Neural crest cell (in vitro differentiated cells): ENCODE measurements at regions not wholly inside any gene's neighbourhood (a gene's known extent, or its start where the extent isn't known, plus 50 kb on each side); places are given as distances from the start of the nearest gene placed in this dataset.

Experiments used
- DNase-seq: peaks from one replicate; pipeline ENCODE4 v3.0.0; 2021; ENCODE audit warnings: low read depth, mixed read lengths, low spot score
- H3K27ac Mint-ChIP-seq: one replicate; pipeline ENCODE4 v1.8.0; 2021; ENCODE audit warnings: mild to moderate bottlenecking, mixed read lengths; ENCODE audit not compliant: unreplicated experiment
- H3K27me3 Mint-ChIP-seq: 2 replicates; pipeline ENCODE4 v1.8.0; 2021; ENCODE audit warnings: low read depth, mild to moderate bottlenecking, mixed read lengths
- H3K36me3 Mint-ChIP-seq: 2 replicates; pipeline ENCODE4 v1.8.0; 2021; ENCODE audit warnings: low read depth, mild to moderate bottlenecking, mixed read lengths
- H3K4me1 Mint-ChIP-seq: 2 replicates; pipeline ENCODE4 v1.8.0; 2021; ENCODE audit warnings: mixed read lengths
- H3K4me3 Mint-ChIP-seq: one replicate; pipeline ENCODE4 v1.8.0; 2021; ENCODE audit warnings: mild to moderate bottlenecking, mixed read lengths
- H3K9me3 Mint-ChIP-seq: 2 replicates; pipeline ENCODE4 v1.8.0; 2021; ENCODE audit warnings: mixed read lengths
- CTCF ChIP-seq: fragments of 200-600 bp; sonication (generic); conservative IDR thresholded peaks from 2 replicates; pipeline ENCODE4 v1.5.0; 2021; ENCODE audit warnings: antibody characterized with exemption, mild to moderate bottlenecking

DNA sequence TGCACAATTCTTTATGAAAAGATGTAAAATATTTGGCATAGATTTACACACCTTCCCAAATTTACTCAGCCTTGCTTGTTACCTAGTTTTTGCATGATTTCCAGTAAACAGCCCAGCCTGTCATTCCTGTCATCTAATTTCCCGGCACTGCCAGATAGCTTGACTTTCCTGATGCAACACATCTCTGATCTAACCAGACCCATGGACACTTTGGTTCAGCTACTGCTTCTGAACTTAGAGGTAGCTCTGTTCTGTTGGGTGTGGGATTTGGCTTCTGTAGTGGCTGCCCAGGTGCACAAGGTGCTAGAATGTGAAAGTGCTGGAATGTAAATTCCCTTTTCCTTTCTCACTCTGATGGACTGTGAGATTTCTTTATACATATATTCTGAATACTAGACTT is 1033.5 kb downstream of the SLITRK1 start:
- no peaks in the 10 kb centered on the region for H3K4me1 Mint-ChIP-seq

DNA sequence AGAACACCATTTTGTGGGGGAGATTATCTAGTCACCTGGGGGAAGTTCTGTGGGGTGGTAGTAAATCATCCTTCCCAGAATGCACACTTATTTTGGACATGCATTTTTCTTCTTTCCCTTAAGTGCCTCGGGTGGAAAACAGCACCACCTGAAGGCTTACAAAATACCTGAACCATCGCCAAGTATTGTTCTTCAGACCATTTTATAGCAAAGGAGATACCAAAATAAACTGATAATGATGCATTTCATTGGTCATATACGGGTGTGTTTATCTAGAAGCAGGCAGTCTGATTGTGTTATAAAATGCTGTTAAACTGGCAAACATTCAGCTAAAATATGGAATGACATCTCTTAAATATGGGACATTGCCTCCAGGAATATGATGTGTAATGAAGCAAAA is 1034.7 kb downstream of the SLITRK1 start:
- H3K36me3 Mint-ChIP-seq, result no peaks in the 10 kb centered on the region
- no peak for TF ChIP-seq CTCF
- no peak overlapping the region for H3K4me3 Mint-ChIP-seq
- H3K9me3 Mint-ChIP-seq, result no peaks in the 10 kb centered on the region
- no peaks in the 10 kb centered on the region for H3K27me3 Mint-ChIP-seq
- no peak overlapping the region for H3K27ac Mint-ChIP-seq
- peaks cover under 1% of the 10 kb centered on the region for H3K4me1 Mint-ChIP-seq
- no peak for DNase-seq

More for the DNA sequence above, 1033.5 kb downstream of the SLITRK1 start:
- no peak overlapping the region for H3K27ac Mint-ChIP-seq
- no peak overlapping the region for H3K4me3 Mint-ChIP-seq
- H3K27me3 Mint-ChIP-seq, result no peaks in the 10 kb centered on the region
- H3K9me3 Mint-ChIP-seq, result no peaks in the 10 kb centered on the region
- peaks cover 3% of the 10 kb centered on the region for H3K36me3 Mint-ChIP-seq
- no peak for DNase-seq
- TF ChIP-seq CTCF, result no peak

GRCh38 chr13:82833923-82834322 is 1048.4 kb downstream of the SLITRK1 start:
- Mint-ChIP-seq H3K36me3 (peaks cover 2% of the 10 kb centered on the region), H3K4me3 (no peak overlapping the region), H3K4me1 (no peaks in the 10 kb centered on the region), H3K27me3 (no peaks in the 10 kb centered on the region), H3K27ac (no peak overlapping the region), H3K9me3 (no peaks in the 10 kb centered on the region)
- no peak for DNase-seq
- no peak for TF ChIP-seq CTCF

DNA sequence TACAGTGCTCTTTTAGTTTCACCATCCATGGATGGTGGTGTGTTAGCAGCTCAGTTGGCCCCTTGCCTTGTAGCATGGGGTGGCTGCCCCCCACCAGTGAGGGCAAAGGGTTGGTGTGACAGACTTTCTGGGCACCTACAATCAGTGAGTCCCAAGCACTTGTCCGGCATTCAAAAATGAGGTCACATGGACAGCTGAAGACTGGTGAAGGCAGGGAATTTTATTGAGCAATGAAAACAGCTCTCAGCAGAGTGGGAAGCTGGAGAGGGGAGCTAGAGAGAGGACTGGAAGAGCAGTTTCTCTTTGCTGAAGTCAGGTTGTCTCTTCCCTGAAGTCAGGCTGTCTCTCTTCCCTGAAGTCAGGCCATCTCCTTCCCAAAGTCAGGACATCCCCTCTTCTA is 1053.2 kb downstream of the SLITRK1 start:
- Mint-ChIP-seq H3K27ac (no peak overlapping the region), H3K4me1 (peaks cover 5% of the 10 kb centered on the region), H3K4me3 (no peak overlapping the region), H3K9me3 (no peaks in the 10 kb centered on the region), H3K36me3 (no peaks in the 10 kb centered on the region), H3K27me3 (no peaks in the 10 kb centered on the region)
- no peak for DNase-seq
- no peak for TF ChIP-seq CTCF

- peaks cover 5% of the 10 kb centered on the region for H3K4me1 Mint-ChIP-seq
- no peak for TF ChIP-seq CTCF
- H3K27ac Mint-ChIP-seq, result no peak overlapping the region
- no peak overlapping the region for H3K4me3 Mint-ChIP-seq
- no peaks in the 10 kb centered on the region for H3K27me3 Mint-ChIP-seq
- H3K9me3 Mint-ChIP-seq, result no peaks in the 10 kb centered on the region
- DNase-seq, result no peak
- no peaks in the 10 kb centered on the region for H3K36me3 Mint-ChIP-seq
Measured at GRCh38 chr13:82827724-82828123, 1054.5 kb downstream of the SLITRK1 start.

- no peaks in the 10 kb centered on the region for H3K9me3 Mint-ChIP-seq
- H3K4me1 Mint-ChIP-seq, result peaks cover 5% of the 10 kb centered on the region
- H3K4me3 Mint-ChIP-seq, result no peak overlapping the region
- TF ChIP-seq CTCF, result no peak
- H3K27me3 Mint-ChIP-seq, result no peaks in the 10 kb centered on the region
- no peaks in the 10 kb centered on the region for H3K36me3 Mint-ChIP-seq
- no peak for DNase-seq
- H3K27ac Mint-ChIP-seq, result no peak overlapping the region
Measured at GRCh38 chr13:82822935-82823334, 1059.3 kb downstream of the SLITRK1 start.
